ENCODE measurements at regions not wholly inside any gene's neighbourhood (a gene's known extent, or its start where the extent isn't known, plus 50 kb on each side); places are given as distances from the start of the nearest gene placed in this dataset.

DNA sequence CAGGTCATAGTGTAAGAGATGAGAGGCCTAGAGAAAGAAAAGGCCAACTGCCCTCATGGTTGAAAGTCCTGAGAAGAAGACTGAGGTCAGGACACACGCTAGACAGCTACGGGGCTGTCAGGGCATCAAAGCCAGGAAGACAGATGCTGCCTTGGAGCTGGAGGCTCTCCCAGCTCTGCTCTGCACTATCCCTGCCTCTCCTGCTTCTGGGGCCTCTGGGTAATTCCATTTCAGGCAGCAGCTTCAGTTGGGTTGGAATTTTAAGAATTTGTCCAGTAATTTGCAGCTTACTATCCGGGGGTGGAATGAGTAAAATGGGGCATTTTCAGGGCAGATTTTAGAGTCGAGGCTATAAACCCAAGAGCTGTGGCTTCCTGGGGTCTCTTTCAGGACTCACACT, 76.2 kb upstream of the CTAGE1 start:
- TF ChIP-seq JUND (IDR thresholded peaks at IDR 0.05) (no peak), EZH2 (IDR thresholded peaks at IDR 0.05) (no peak), POLR2A (IDR thresholded peaks at IDR 0.05; ENCODE audit: borderline replicate concordance, extremely low read depth, insufficient read depth, insufficient read length) (no peak), RAD21 (IDR thresholded peaks at IDR 0.05; ENCODE audit: low read depth) (no peak), ZNF274 (IDR thresholded peaks at IDR 0.05; ENCODE audit: low read depth, low read length) (no peak)
- TF ChIP-seq, protein P1, sequence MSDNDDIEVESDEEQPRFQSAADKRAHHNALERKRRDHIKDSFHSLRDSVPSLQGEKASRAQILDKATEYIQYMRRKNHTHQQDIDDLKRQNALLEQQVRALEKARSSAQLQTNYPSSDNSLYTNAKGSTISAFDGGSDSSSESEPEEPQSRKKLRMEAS (IDR thresholded peaks at IDR 0.05) = no peak
- TF ChIP-seq, protein P2, sequence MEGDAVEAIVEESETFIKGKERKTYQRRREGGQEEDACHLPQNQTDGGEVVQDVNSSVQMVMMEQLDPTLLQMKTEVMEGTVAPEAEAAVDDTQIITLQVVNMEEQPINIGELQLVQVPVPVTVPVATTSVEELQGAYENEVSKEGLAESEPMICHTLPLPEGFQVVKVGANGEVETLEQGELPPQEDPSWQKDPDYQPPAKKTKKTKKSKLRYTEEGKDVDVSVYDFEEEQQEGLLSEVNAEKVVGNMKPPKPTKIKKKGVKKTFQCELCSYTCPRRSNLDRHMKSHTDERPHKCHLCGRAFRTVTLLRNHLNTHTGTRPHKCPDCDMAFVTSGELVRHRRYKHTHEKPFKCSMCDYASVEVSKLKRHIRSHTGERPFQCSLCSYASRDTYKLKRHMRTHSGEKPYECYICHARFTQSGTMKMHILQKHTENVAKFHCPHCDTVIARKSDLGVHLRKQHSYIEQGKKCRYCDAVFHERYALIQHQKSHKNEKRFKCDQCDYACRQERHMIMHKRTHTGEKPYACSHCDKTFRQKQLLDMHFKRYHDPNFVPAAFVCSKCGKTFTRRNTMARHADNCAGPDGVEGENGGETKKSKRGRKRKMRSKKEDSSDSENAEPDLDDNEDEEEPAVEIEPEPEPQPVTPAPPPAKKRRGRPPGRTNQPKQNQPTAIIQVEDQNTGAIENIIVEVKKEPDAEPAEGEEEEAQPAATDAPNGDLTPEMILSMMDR (IDR thresholded peaks at IDR 0.05 in 2 of 3, conservative IDR thresholded peaks at IDR 0.05 in 1 of 3; ENCODE audit: borderline replicate concordance in 1 of 3, insufficient read depth in 1 of 3, low read depth in 2 of 3, low read length in 2 of 3) = no peak
- TF ChIP-seq, protein P3, sequence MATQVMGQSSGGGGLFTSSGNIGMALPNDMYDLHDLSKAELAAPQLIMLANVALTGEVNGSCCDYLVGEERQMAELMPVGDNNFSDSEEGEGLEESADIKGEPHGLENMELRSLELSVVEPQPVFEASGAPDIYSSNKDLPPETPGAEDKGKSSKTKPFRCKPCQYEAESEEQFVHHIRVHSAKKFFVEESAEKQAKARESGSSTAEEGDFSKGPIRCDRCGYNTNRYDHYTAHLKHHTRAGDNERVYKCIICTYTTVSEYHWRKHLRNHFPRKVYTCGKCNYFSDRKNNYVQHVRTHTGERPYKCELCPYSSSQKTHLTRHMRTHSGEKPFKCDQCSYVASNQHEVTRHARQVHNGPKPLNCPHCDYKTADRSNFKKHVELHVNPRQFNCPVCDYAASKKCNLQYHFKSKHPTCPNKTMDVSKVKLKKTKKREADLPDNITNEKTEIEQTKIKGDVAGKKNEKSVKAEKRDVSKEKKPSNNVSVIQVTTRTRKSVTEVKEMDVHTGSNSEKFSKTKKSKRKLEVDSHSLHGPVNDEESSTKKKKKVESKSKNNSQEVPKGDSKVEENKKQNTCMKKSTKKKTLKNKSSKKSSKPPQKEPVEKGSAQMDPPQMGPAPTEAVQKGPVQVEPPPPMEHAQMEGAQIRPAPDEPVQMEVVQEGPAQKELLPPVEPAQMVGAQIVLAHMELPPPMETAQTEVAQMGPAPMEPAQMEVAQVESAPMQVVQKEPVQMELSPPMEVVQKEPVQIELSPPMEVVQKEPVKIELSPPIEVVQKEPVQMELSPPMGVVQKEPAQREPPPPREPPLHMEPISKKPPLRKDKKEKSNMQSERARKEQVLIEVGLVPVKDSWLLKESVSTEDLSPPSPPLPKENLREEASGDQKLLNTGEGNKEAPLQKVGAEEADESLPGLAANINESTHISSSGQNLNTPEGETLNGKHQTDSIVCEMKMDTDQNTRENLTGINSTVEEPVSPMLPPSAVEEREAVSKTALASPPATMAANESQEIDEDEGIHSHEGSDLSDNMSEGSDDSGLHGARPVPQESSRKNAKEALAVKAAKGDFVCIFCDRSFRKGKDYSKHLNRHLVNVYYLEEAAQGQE (IDR thresholded peaks at IDR 0.05; ENCODE audit: low read depth) = no peak

All from HCT116 (cell line).